Peyer's patch (tissue), 4 donors: ENCODE measurements at regions not wholly inside any gene's neighbourhood (a gene's known extent, or its start where the extent isn't known, plus 50 kb on each side); places are given as distances from the start of the nearest gene placed in this dataset.

Experiments used
- DNase-seq, 3 donors: peaks; one replicate each; pipeline ENCODE4 v3.0.0-alpha.2; 2017 to 2019
- H3K27ac ChIP-seq, 4 donors: fragments of 200-600 bp; sonication (generic); one replicate each; pipeline ENCODE4 v1.5.1; 2016 to 2019
- H3K27me3 ChIP-seq, 2 donors: fragments of 200-600 bp; sonication (generic); one replicate each; pipeline ENCODE4 v1.5.1; 2019
- H3K36me3 ChIP-seq, 3 donors: fragments of 200-600 bp; sonication (generic); one replicate each; pipeline ENCODE4 v1.5.1; 2016 to 2019
- H3K4me1 ChIP-seq, 4 donors: fragments of 200-600 bp; sonication (generic); one replicate each; pipeline ENCODE4 v1.5.1; 2016 to 2019
- H3K4me3 ChIP-seq, 4 donors: fragments of 200-600 bp; sonication (generic); 1 replicate in 3 of 4; 2 replicates in 1 of 4; pipeline ENCODE4 v1.5.1; 2016 to 2019; ENCODE audit warnings: mild to moderate bottlenecking in 1 of 4
- H3K9me3 ChIP-seq, 4 donors: fragments of 200-600 bp; sonication (generic); one replicate each; pipeline ENCODE4 v1.5.1; 2016 to 2019; ENCODE audit warnings: mild to moderate bottlenecking in 1 of 4
- POLR2A ChIP-seq, 2 donors: fragments of 450-650 bp; IDR thresholded peaks; one replicate each; pipeline ENCODE4 v1.5.1; 2017; ENCODE audit warnings: antibody characterized with exemption in 2 of 2, mild to moderate bottlenecking in 2 of 2, moderate library complexity in 2 of 2
- TF ChIP-seq, protein P1 (sequence below), 6 experiments: fragments of 450-650 bp in 4 of 6; fragments of 200-600 bp in 2 of 6; sonication (generic) in 1 of 6; IDR thresholded peaks; one replicate each; pipeline ENCODE4 v1.5.1; 2017 to 2019; ENCODE audit warnings: antibody characterized with exemption in 6 of 6, mild to moderate bottlenecking in 3 of 6, moderate library complexity in 1 of 6

DNA sequence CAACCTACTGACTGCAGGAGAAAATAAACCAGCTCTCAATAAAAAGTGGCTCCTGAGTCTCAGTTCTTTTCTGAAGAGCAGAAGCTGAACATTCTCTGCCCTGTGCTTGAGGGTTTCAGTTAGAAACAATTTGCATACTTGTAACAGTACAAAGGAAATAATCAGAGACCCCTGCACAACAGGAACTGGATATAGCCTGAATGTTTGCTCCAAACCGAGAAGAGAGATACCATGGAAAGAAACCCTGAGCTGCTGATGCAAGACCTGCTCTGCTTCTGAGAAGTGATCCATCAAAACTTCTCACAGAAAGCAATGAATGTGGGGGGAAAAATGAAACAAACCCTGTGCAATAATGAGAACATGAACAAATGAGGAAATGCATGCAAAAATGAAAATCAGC is 592.9 kb downstream of the SEMA5A start:
- Histone ChIP-seq H3K27ac (no peak overlapping the region), H3K4me1 (no peaks in the 10 kb centered on the region), H3K36me3 (no peaks in the 10 kb centered on the region), H3K4me3 (no peak overlapping the region), H3K27me3 (no peaks in the 10 kb centered on the region), H3K9me3 (no peaks in the 10 kb centered on the region)
- DNase-seq = no peak
- TF ChIP-seq, protein P1, sequence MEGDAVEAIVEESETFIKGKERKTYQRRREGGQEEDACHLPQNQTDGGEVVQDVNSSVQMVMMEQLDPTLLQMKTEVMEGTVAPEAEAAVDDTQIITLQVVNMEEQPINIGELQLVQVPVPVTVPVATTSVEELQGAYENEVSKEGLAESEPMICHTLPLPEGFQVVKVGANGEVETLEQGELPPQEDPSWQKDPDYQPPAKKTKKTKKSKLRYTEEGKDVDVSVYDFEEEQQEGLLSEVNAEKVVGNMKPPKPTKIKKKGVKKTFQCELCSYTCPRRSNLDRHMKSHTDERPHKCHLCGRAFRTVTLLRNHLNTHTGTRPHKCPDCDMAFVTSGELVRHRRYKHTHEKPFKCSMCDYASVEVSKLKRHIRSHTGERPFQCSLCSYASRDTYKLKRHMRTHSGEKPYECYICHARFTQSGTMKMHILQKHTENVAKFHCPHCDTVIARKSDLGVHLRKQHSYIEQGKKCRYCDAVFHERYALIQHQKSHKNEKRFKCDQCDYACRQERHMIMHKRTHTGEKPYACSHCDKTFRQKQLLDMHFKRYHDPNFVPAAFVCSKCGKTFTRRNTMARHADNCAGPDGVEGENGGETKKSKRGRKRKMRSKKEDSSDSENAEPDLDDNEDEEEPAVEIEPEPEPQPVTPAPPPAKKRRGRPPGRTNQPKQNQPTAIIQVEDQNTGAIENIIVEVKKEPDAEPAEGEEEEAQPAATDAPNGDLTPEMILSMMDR (IDR thresholded peaks at IDR 0.05) = no peak
- no peak for TF ChIP-seq POLR2A (IDR thresholded peaks at IDR 0.05)

DNA sequence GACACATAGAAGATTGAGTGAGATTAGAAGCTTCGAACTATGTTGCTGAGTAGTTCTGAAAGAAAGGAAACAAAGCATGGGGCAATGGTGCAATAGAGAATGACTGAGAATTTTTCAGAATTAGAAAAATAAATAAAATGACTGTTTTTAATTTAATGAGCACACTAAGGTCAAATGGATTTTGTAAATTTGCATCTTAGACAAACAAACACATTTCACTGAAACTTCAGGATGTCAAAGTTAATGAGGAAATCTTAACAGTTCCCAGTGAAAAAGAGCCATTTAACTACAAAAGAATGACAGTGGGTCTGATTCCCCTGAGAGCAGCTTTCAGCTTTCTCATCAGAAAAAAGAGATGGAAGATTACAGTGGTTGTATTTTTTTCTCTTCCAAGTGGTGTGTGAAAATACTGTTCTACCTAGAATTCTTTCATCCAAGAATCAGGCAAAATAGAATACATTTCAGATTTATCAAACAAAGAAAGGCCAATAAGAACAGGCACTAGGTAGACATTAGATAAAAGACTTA is 591.9 kb downstream of the SEMA5A start:
- DNase-seq = no peak
- Histone ChIP-seq H3K27ac (no peak overlapping the region), H3K4me3 (no peak overlapping the region), H3K9me3 (no peaks in the 10 kb centered on the region), H3K27me3 (no peaks in the 10 kb centered on the region), H3K4me1 (no peaks in the 10 kb centered on the region), H3K36me3 (no peaks in the 10 kb centered on the region)
- no peak for TF ChIP-seq POLR2A (IDR thresholded peaks at IDR 0.05)
- TF ChIP-seq, protein P1 (IDR thresholded peaks at IDR 0.05) = no peak

DNA sequence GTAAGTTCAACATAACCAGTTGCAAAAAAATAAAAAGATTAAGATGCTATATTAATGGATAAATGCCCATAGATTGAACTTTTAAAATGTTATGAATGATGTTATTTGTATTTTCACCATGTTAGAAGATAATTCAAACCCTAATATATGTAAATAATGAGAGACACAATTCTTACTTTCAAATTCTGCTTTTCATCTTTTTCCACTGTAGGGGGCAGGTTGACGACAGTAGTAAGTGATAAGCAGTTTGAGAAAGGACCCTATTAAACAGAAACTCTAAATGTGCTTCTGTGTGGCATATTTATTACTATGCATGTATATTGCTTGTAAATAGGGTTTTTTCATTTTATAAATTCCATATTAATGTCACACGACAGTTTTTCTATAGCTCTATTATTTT is 591.1 kb downstream of the SEMA5A start:
- Histone ChIP-seq H3K9me3 (no peaks in the 10 kb centered on the region), H3K27ac (no peak overlapping the region), H3K4me3 (no peak overlapping the region), H3K36me3 (no peaks in the 10 kb centered on the region), H3K27me3 (no peaks in the 10 kb centered on the region), H3K4me1 (no peaks in the 10 kb centered on the region)
- no peak for DNase-seq
- no peak for TF ChIP-seq POLR2A (IDR thresholded peaks at IDR 0.05)
- TF ChIP-seq, protein P1 (IDR thresholded peaks at IDR 0.05) = no peak

DNA sequence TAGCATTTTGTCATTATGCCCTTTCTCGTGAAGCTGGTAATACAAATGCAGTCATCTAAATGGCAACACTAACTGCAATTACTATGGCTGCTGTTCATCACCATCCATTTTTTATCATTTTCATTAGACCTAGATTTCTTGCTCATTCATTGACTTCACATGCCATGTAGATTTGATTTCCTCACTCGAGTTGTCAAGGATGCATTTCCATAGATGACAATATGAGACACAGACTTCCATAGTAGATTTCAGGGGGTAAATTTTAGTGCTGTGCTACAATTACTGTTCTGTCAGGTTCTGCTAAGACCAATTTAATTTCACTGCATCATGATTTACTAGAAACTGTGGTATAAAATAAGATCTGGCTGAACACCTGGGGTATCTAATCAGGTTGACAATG is 589.2 kb downstream of the SEMA5A start:
- Histone ChIP-seq H3K9me3 (no peaks in the 10 kb centered on the region), H3K27me3 (no peaks in the 10 kb centered on the region), H3K36me3 (no peaks in the 10 kb centered on the region), H3K27ac (no peak overlapping the region), H3K4me3 (no peak overlapping the region), H3K4me1 (no peaks in the 10 kb centered on the region)
- DNase-seq = no peak
- no peak for TF ChIP-seq POLR2A (IDR thresholded peaks at IDR 0.05)
- TF ChIP-seq, protein P1 (IDR thresholded peaks at IDR 0.05) = no peak

DNA sequence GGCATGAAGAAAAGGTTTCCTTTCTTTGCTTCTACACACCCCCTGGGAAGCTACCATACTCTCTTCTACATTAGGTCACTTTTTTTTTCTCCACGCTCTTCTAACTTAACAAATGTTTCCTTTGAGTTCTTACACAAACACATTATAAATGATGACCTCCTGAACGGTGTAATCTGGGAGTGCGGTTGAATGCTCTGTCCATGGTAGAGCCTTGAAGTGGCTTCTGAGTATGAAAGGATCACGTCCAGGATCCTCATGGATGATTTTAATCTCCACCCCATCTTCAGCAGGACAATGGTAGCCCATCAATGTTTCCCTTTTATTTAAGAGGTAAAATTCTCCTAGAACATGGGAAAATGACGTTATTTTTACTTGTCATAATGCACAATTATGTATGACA is 587.3 kb downstream of the SEMA5A start:
- TF ChIP-seq, protein P1 (IDR thresholded peaks at IDR 0.05) = no peak
- no peak for TF ChIP-seq POLR2A (IDR thresholded peaks at IDR 0.05)
- H3K27me3 ChIP-seq = no peaks in the 10 kb centered on the region
- no peak for DNase-seq

DNA sequence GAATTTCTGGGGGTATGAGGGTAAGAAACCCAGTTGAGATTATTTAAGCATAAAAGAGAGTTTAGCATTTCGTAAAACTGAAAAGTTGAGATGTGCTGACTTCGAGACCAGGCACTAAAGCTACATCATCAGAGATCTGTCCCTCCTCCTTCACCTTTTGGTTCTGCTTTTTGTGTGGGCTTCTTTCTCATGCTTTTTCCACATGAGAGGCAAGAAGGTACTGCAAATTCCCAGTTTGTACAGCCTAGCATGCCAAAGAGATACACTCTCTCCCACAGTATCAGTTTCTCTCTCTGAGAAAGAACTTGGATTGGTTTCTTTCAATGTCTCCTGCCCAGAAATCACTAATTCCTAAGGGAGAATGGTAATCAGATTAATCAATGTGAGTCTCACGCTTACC is 584.7 kb downstream of the SEMA5A start:
- H3K9me3 ChIP-seq = no peaks in the 10 kb centered on the region
- no peaks in the 10 kb centered on the region for H3K4me1 ChIP-seq
- DNase-seq = no peak
- TF ChIP-seq, protein P1 (IDR thresholded peaks at IDR 0.05) = no peak
- TF ChIP-seq POLR2A (IDR thresholded peaks at IDR 0.05) = no peak
- no peak overlapping the region for H3K27ac ChIP-seq
- no peak overlapping the region for H3K4me3 ChIP-seq
- H3K27me3 ChIP-seq = no peaks in the 10 kb centered on the region
- no peaks in the 10 kb centered on the region for H3K36me3 ChIP-seq

More for the DNA sequence above, 587.3 kb downstream of the SEMA5A start:
- Histone ChIP-seq H3K4me3 (no peak overlapping the region), H3K36me3 (no peaks in the 10 kb centered on the region), H3K27ac (no peak overlapping the region), H3K9me3 (no peaks in the 10 kb centered on the region), H3K4me1 (no peaks in the 10 kb centered on the region)
